ENCODE measurements at regions not wholly inside any gene's neighbourhood (a gene's known extent, or its start where the extent isn't known, plus 50 kb on each side); places are given as distances from the start of the nearest gene placed in this dataset.

GRCh38 chr9:105091004-105091640 lies 153.3 kb upstream of the SLC44A1 start:
- H3K36me3 ChIP-seq (ENCODE audit: insufficient read depth), result no peaks in the 10 kb centered on the region
- DNase-seq (ENCODE audit: low spot score) (no peak), ATAC-seq (no peak)
- H3K9me2 ChIP-seq (ENCODE audit: insufficient read depth), result no peaks in the 10 kb centered on the region
- H3K27me3 Mint-ChIP-seq (ENCODE audit: insufficient read depth, low read depth, poor library complexity), result peaks cover 3% of the 10 kb centered on the region
- H3K4me3 ChIP-seq, result no peak overlapping the region
- H3K9me3 Mint-ChIP-seq, result no peaks in the 10 kb centered on the region
- no peak overlapping the region for H3K27ac Mint-ChIP-seq
- H3K4me1 Mint-ChIP-seq, result peaks cover 21% of the 10 kb centered on the region
- no peaks in the 10 kb centered on the region for H3F3A ChIP-seq (replicated peaks; ENCODE audit: low read depth)
- TF ChIP-seq, protein P1, sequence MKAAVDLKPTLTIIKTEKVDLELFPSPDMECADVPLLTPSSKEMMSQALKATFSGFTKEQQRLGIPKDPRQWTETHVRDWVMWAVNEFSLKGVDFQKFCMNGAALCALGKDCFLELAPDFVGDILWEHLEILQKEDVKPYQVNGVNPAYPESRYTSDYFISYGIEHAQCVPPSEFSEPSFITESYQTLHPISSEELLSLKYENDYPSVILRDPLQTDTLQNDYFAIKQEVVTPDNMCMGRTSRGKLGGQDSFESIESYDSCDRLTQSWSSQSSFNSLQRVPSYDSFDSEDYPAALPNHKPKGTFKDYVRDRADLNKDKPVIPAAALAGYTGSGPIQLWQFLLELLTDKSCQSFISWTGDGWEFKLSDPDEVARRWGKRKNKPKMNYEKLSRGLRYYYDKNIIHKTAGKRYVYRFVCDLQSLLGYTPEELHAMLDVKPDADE (IDR thresholded peaks at IDR 0.05), result no peak
- TF ChIP-seq CREB1 (CRISPR knock-in tag; IDR thresholded peaks at IDR 0.05; ENCODE audit: low read depth), result no peak
- no peak for TF ChIP-seq ZNF331 (CRISPR knock-in tag; IDR thresholded peaks at IDR 0.05; ENCODE audit: low read depth)
- no peak for TF ChIP-seq EZH2phosphoT487 (IDR thresholded peaks at IDR 0.05; ENCODE audit: unreplicated experiment)
- TF ChIP-seq CTCF (conservative IDR thresholded peaks at IDR 0.05; ENCODE audit: low read depth in 2 of 2), result no peak
- no peak for TF ChIP-seq REST (IDR thresholded peaks at IDR 0.05; ENCODE audit: unreplicated experiment)
- no peak for TF ChIP-seq JUNB (IDR thresholded peaks at IDR 0.05; ENCODE audit: unreplicated experiment)
- no peak for TF ChIP-seq EZH2 (IDR thresholded peaks at IDR 0.05; ENCODE audit: low read depth, unreplicated experiment)
- no peak for TF ChIP-seq POLR2AphosphoS5 (IDR thresholded peaks at IDR 0.05; ENCODE audit: low read depth)
- TF ChIP-seq, protein P2, sequence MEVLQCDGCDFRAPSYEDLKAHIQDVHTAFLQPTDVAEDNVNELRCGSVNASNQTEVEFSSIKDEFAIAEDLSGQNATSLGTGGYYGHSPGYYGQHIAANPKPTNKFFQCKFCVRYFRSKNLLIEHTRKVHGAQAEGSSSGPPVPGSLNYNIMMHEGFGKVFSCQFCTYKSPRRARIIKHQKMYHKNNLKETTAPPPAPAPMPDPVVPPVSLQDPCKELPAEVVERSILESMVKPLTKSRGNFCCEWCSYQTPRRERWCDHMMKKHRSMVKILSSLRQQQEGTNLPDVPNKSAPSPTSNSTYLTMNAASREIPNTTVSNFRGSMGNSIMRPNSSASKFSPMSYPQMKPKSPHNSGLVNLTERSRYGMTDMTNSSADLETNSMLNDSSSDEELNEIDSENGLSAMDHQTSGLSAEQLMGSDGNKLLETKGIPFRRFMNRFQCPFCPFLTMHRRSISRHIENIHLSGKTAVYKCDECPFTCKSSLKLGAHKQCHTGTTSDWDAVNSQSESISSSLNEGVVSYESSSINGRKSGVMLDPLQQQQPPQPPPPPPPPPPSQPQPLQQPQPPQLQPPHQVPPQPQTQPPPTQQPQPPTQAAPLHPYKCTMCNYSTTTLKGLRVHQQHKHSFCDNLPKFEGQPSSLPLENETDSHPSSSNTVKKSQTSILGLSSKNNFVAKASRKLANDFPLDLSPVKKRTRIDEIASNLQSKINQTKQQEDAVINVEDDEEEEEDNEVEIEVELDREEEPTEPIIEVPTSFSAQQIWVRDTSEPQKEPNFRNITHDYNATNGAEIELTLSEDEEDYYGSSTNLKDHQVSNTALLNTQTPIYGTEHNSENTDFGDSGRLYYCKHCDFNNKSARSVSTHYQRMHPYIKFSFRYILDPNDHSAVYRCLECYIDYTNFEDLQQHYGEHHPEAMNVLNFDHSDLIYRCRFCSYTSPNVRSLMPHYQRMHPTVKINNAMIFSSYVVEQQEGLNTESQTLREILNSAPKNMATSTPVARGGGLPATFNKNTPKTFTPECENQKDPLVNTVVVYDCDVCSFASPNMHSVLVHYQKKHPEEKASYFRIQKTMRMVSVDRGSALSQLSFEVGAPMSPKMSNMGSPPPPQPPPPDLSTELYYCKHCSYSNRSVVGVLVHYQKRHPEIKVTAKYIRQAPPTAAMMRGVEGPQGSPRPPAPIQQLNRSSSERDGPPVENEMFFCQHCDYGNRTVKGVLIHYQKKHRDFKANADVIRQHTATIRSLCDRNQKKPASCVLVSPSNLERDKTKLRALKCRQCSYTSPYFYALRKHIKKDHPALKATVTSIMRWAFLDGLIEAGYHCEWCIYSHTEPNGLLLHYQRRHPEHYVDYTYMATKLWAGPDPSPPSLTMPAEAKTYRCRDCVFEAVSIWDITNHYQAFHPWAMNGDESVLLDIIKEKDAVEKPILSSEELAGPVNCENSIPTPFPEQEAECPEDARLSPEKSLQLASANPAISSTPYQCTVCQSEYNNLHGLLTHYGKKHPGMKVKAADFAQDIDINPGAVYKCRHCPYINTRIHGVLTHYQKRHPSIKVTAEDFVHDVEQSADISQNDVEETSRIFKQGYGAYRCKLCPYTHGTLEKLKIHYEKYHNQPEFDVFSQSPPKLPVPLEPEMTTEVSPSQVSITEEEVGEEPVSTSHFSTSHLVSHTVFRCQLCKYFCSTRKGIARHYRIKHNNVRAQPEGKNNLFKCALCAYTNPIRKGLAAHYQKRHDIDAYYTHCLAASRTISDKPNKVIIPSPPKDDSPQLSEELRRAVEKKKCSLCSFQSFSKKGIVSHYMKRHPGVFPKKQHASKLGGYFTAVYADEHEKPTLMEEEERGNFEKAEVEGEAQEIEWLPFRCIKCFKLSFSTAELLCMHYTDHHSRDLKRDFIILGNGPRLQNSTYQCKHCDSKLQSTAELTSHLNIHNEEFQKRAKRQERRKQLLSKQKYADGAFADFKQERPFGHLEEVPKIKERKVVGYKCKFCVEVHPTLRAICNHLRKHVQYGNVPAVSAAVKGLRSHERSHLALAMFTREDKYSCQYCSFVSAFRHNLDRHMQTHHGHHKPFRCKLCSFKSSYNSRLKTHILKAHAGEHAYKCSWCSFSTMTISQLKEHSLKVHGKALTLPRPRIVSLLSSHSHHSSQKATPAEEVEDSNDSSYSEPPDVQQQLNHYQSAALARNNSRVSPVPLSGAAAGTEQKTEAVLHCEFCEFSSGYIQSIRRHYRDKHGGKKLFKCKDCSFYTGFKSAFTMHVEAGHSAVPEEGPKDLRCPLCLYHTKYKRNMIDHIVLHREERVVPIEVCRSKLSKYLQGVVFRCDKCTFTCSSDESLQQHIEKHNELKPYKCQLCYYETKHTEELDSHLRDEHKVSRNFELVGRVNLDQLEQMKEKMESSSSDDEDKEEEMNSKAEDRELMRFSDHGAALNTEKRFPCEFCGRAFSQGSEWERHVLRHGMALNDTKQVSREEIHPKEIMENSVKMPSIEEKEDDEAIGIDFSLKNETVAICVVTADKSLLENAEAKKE (CRISPR knock-in tag; IDR thresholded peaks at IDR 0.05), result no peak
- no peak for TF ChIP-seq NANOG (IDR thresholded peaks at IDR 0.05; ENCODE audit: borderline replicate concordance)
- TF ChIP-seq ZNF114 (CRISPR knock-in tag; IDR thresholded peaks at IDR 0.05), result no peak
- no peaks in the 10 kb centered on the region for H3K36me3 Mint-ChIP-seq (ENCODE audit: low read depth)
- H3K4me1 ChIP-seq (ENCODE audit: insufficient read depth), result peaks cover 13% of the 10 kb centered on the region
- H3K4me3 Mint-ChIP-seq, result no peak overlapping the region
- H4K20me1 ChIP-seq (replicated peaks; ENCODE audit: insufficient read depth), result no peaks in the 10 kb centered on the region
- H3K27me3 ChIP-seq (ENCODE audit: insufficient read depth), result no peaks in the 10 kb centered on the region
- H2AFZ ChIP-seq, result no peak overlapping the region; the same call in 1 of the 2 replicates
- H3K27ac ChIP-seq (ENCODE audit: low read depth), result no peak overlapping the region
- no peaks in the 10 kb centered on the region for H3K79me2 ChIP-seq (replicated peaks; ENCODE audit: insufficient read depth)
- H3K4me2 ChIP-seq, result no peak overlapping the region
